HCT116 (cell line): ENCODE measurements at regions not wholly inside any gene's neighbourhood (a gene's known extent, or its start where the extent isn't known, plus 50 kb on each side); places are given as distances from the start of the nearest gene placed in this dataset.

ENCODE experiments used
- ATAC-seq: fragments of 200-7000 bp; cut with Tn5 transposase; 2 replicates; pipeline ENCODE4 v1.9.1; 2020; ENCODE audit warnings: mild to moderate bottlenecking, moderate library complexity
- BruUV-seq: library from RNA; stranded (reverse); fragments of 400-500 nt; replicated peaks from 2 replicates; lab custom pipeline; 2021; lab: Mats Ljungman, UMichigan
- CTCF ChIA-PET: fragments of 300-600 bp; sonication (Branson Sonifier 250); formaldehyde crosslinking; loops from one replicate; lab custom pipeline; 2021; ENCODE audit warnings: antibody characterized with exemption; lab: Charles Lee
- POLR2A ChIA-PET: fragments of 300-600, 350-600 bp; sonication (Branson Sonifier 250); formaldehyde crosslinking; loops from one replicate; lab custom pipeline; 2021; ENCODE audit warnings: antibody characterized with exemption; lab: Charles Lee
- RAD21 ChIA-PET, 2 experiments: fragments of 300-600 bp; sonication (Branson Sonifier 250); formaldehyde crosslinking; loops; one replicate each; lab custom pipeline; 2023; ENCODE audit warnings: low total read pairs in 2 of 2; ENCODE audit not compliant: uncharacterized antibody in 2 of 2, unreplicated experiment in 2 of 2, low non-redundant PET in 1 of 2; lab: Charles Lee
- DNase-seq: peaks from one replicate; pipeline ENCODE4 v3.0.0-alpha.2; 2010; ENCODE audit warnings: low read depth, low spot score
- H2AFZ ChIP-seq: fragments of 200-600 bp; shearing (Covaris generic), sonication (generic); 2 replicates; pipeline ENCODE4 v1.6.1; 2017; ENCODE audit warnings: low read depth, mixed run types, mixed read lengths, antibody characterized with exemption, low read length; ENCODE audit not compliant: poor library complexity, severe bottlenecking
- H3K27ac ChIP-seq: 2 replicates; pipeline ENCODE4 v1.5.1; 2012; ENCODE audit warnings: low read depth, low read length
- H3K27me3 ChIP-seq: fragments of 200-600 bp; sonication (generic); 2 replicates; pipeline ENCODE4 v1.6.1; 2016; ENCODE audit warnings: mixed run types, low read length, mixed read lengths; ENCODE audit not compliant: insufficient read depth
- H3K36me3 ChIP-seq, 2 experiments: fragments of 200-500 bp in 1 of 2; fragments of 200-600 bp in 1 of 2; sonication (Bioruptor generic) in 1 of 2; sonication (generic) in 1 of 2; 2 replicates each; pipeline versions ENCODE4 v1.5.1 to v1.6.1; 2014 to 2016; ENCODE audit warnings: low read length in 2 of 2, inconsistent platforms in 1 of 2, mixed read lengths in 1 of 2, mixed run types in 1 of 2; ENCODE audit not compliant: insufficient read depth in 2 of 2, control insufficient read depth in 1 of 2
- H3K4me1 ChIP-seq, 2 experiments: fragments of 200-600 bp in 1 of 2; sonication (generic) in 1 of 2; 2 replicates each; pipeline versions ENCODE4 v1.5.1 to v1.6.1; 2012 to 2017; ENCODE audit warnings: low read length in 2 of 2, inconsistent platforms in 1 of 2, mild to moderate bottlenecking in 1 of 2, mixed read lengths in 1 of 2, mixed run types in 1 of 2, moderate library complexity in 1 of 2; ENCODE audit not compliant: insufficient read depth in 2 of 2, control insufficient read depth in 1 of 2
- H3K4me2 ChIP-seq: fragments of 200-600 bp; sonication (generic); 2 replicates; pipeline ENCODE4 v1.6.1; 2017; ENCODE audit warnings: mixed run types, low read length, mixed read lengths
- H3K4me3 ChIP-seq, 2 experiments: fragments of 200-600 bp in 1 of 2; sonication (generic) in 1 of 2; replicated peaks in 1 of 2; 2 replicates each; pipeline ENCODE4 v1.5.1; 2011 to 2016; ENCODE audit warnings: low read length in 2 of 2, control low read depth in 1 of 2, low read depth in 1 of 2, mild to moderate bottlenecking in 1 of 2, mixed read lengths in 1 of 2, mixed run types in 1 of 2
- H3K79me2 ChIP-seq: fragments of 200-600 bp; sonication (generic); 2 replicates; pipeline ENCODE4 v1.6.1; 2017; ENCODE audit warnings: mild to moderate bottlenecking, mixed run types, low read length, moderate library complexity, mixed read lengths; ENCODE audit not compliant: insufficient read depth
- H3K9ac ChIP-seq: fragments of 200-600 bp; sonication (generic); 2 replicates; pipeline ENCODE4 v1.6.1; 2016; ENCODE audit warnings: low read length, mixed read lengths
- H3K9me2 ChIP-seq: fragments of 200-600 bp; sonication (generic), shearing (Covaris generic); 2 replicates; pipeline ENCODE4 v1.6.1; 2017; ENCODE audit warnings: mixed run types, mild to moderate bottlenecking, moderate library complexity; ENCODE audit not compliant: insufficient read depth
- H3K9me3 ChIP-seq, 2 experiments: fragments of 200-500 bp in 1 of 2; fragments of 200-600 bp in 1 of 2; sonication (Bioruptor generic) in 1 of 2; sonication (generic) in 1 of 2; 2 replicates each; pipeline ENCODE4 v1.6.1; 2014 to 2017; ENCODE audit warnings: low read length in 2 of 2, mixed read lengths in 2 of 2, inconsistent platforms in 1 of 2, low read depth in 1 of 2, mild to moderate bottlenecking in 1 of 2, mixed run types in 1 of 2, moderate library complexity in 1 of 2; ENCODE audit not compliant: control insufficient read depth in 1 of 2, insufficient read depth in 1 of 2
- H4K20me1 ChIP-seq: fragments of 200-600 bp; sonication (generic), shearing (Covaris generic); 2 replicates; pipeline ENCODE4 v1.6.1; 2017; ENCODE audit warnings: mixed run types, mild to moderate bottlenecking, moderate library complexity; ENCODE audit not compliant: insufficient read depth
- CBX3 ChIP-seq: IDR thresholded peaks from 2 replicates; pipeline ENCODE4 v1.6.1; 2012; ENCODE audit warnings: low read depth
- CEBPB ChIP-seq: IDR thresholded peaks from 2 replicates; pipeline ENCODE4 v1.6.1; 2012; ENCODE audit warnings: low read depth
- CTCF ChIP-seq, 3 experiments: fragments of 200-600 bp in 1 of 3; sonication (generic) in 1 of 3; IDR thresholded peaks in 2 of 3; conservative IDR thresholded peaks in 1 of 3; 2 replicates each; pipeline ENCODE4 v1.5.1; 2012 to 2017; ENCODE audit warnings: low read depth in 2 of 3, low read length in 2 of 3, antibody characterized with exemption in 1 of 3, borderline replicate concordance in 1 of 3, control low read depth in 1 of 3, mild to moderate bottlenecking in 1 of 3, mixed read lengths in 1 of 3, mixed run types in 1 of 3, moderate library complexity in 1 of 3; ENCODE audit not compliant: insufficient read depth in 1 of 3
- EGR1 ChIP-seq: IDR thresholded peaks from 2 replicates; pipeline ENCODE4 v1.6.1; 2012; ENCODE audit warnings: low read depth
- ELF1 ChIP-seq: IDR thresholded peaks from 2 replicates; pipeline ENCODE4 v1.6.1; 2012; ENCODE audit warnings: low read depth, borderline replicate concordance
- EZH2 ChIP-seq: fragments of 200-600 bp; sonication (generic); IDR thresholded peaks from 2 replicates; pipeline ENCODE4 v1.6.1; 2017; ENCODE audit warnings: antibody characterized with exemption, mixed run types
- POLR2A ChIP-seq: IDR thresholded peaks from 2 replicates; pipeline ENCODE4 v1.7.0; 2011; ENCODE audit warnings: borderline replicate concordance; ENCODE audit not compliant: insufficient read depth, insufficient read length; ENCODE audit errors: extremely low read depth
- SIN3A ChIP-seq: IDR thresholded peaks from 2 replicates; pipeline ENCODE4 v1.6.1; 2012; ENCODE audit warnings: low read depth
- TCF7L2 ChIP-seq: IDR thresholded peaks from 2 replicates; pipeline ENCODE4 v1.7.0; 2011; ENCODE audit warnings: borderline replicate concordance, inconsistent platforms; ENCODE audit not compliant: insufficient read depth, insufficient read length; ENCODE audit errors: extremely low read depth
- ZNF274 ChIP-seq: fragments of 200-500 bp; sonication (Bioruptor generic); IDR thresholded peaks from 2 replicates; pipeline ENCODE4 v1.6.1; 2014; ENCODE audit warnings: mild to moderate bottlenecking, low read depth, low read length, inconsistent platforms
- intact Hi-C: fragments of 100-400 bp; cut with micrococcal nuclease; formaldehyde crosslinking; loops from 2 replicates; pipeline ENCODE4 v1.10.0; 2022
- TF ChIP-seq, protein P1 (sequence below): IDR thresholded peaks from 2 replicates; pipeline ENCODE4 v1.6.1; 2012
- TF ChIP-seq, protein P2 (sequence below): IDR thresholded peaks from 2 replicates; pipeline ENCODE4 v1.6.1; 2012

GRCh38 chr18:41758534-41758933 lies 196.5 kb upstream of the PIK3C3 start:
- Histone ChIP-seq H3K4me3 (no peak overlapping the region), H3K9ac (no peak overlapping the region), H3K4me2 (no peak overlapping the region), H3K79me2 (no peaks in the 10 kb centered on the region), H2AFZ (no peak overlapping the region), H3K4me1 (no peaks in the 10 kb centered on the region), H3K27me3 (no peaks in the 10 kb centered on the region), H3K9me2 (no peaks in the 10 kb centered on the region), H4K20me1 (no peaks in the 10 kb centered on the region), H3K36me3 (no peaks in the 10 kb centered on the region), H3K9me3 (0 out of 4 replicates have a peak, but pooled peaks cover 0 to 11% of the 10 kb centered on the region in 2 experiments), H3K27ac (no peak overlapping the region)
- ChIA-PET CTCF (no interaction called here), RAD21 (no interaction called here), POLR2A (no interaction called here)
- no TSS peak for BruUV-seq
- no peak for DNase-seq
- TF ChIP-seq ELF1, result no peak
- ATAC-seq, result no peak
- intact Hi-C loops, result no loop called here

DNA sequence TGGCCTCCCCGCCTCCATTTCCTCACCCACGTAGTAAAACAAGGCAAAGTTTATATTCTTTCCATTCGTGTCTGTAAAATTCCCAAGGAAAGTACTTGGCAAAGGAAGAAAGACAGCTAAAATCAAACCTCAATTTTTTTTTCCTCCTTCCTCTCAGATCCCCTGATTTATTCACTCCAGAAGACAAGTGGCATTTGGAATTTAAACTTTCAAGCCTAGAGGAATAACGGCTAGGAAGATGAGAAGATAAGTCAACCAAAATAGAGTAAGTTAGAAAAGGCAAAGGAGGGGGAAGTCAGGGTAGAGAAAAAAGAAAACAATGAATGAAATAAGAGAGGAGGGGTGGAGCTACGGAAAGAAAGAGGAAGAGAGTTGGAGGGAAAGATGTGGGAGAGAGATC lies 198.9 kb upstream of the PIK3C3 start:
- TF ChIP-seq CEBPB, result no peak
- TF ChIP-seq, protein P1, sequence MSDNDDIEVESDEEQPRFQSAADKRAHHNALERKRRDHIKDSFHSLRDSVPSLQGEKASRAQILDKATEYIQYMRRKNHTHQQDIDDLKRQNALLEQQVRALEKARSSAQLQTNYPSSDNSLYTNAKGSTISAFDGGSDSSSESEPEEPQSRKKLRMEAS, result no peak
- TF ChIP-seq TCF7L2, result no peak
- no peak for TF ChIP-seq POLR2A
- no peak for TF ChIP-seq CTCF (IDR thresholded peaks at IDR 0.05 in 2 of 3, conservative IDR thresholded peaks at IDR 0.05 in 1 of 3; ENCODE audit: borderline replicate concordance in 1 of 3, insufficient read depth in 1 of 3, low read depth in 2 of 3, low read length in 2 of 3)
- no peak for TF ChIP-seq CBX3
- TF ChIP-seq, protein P2, sequence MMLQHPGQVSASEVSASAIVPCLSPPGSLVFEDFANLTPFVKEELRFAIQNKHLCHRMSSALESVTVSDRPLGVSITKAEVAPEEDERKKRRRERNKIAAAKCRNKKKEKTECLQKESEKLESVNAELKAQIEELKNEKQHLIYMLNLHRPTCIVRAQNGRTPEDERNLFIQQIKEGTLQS, result no peak
- no peak for TF ChIP-seq EGR1
- TF ChIP-seq SIN3A, result no peak
- TF ChIP-seq EZH2, result no peak
- no peak for TF ChIP-seq ZNF274
- Histone ChIP-seq H3K9ac (no peak overlapping the region), H3K27ac (no peak overlapping the region), H4K20me1 (no peaks in the 10 kb centered on the region), H2AFZ (no peak overlapping the region), H3K4me2 (no peak overlapping the region), H3K79me2 (no peaks in the 10 kb centered on the region), H3K36me3 (no peaks in the 10 kb centered on the region), H3K4me3 (no peak overlapping the region), H3K4me1 (no peaks in the 10 kb centered on the region), H3K9me3 (0 out of 4 replicates have a peak, but pooled peaks cover 0 to 4% of the 10 kb centered on the region in 2 experiments), H3K27me3 (no peaks in the 10 kb centered on the region), H3K9me2 (no peaks in the 10 kb centered on the region)
- RAD21 ChIA-PET, result no interaction called here
- intact Hi-C loops, result no loop called here
- ATAC-seq (no peak), DNase-seq (no peak)
- CTCF ChIA-PET, result no interaction called here
- POLR2A ChIA-PET, result no interaction called here
- BruUV-seq, result no TSS peak
